ENCODE measurements at regions not wholly inside any gene's neighbourhood (a gene's known extent, or its start where the extent isn't known, plus 50 kb on each side); places are given as distances from the start of the nearest gene placed in this dataset.

DNA sequence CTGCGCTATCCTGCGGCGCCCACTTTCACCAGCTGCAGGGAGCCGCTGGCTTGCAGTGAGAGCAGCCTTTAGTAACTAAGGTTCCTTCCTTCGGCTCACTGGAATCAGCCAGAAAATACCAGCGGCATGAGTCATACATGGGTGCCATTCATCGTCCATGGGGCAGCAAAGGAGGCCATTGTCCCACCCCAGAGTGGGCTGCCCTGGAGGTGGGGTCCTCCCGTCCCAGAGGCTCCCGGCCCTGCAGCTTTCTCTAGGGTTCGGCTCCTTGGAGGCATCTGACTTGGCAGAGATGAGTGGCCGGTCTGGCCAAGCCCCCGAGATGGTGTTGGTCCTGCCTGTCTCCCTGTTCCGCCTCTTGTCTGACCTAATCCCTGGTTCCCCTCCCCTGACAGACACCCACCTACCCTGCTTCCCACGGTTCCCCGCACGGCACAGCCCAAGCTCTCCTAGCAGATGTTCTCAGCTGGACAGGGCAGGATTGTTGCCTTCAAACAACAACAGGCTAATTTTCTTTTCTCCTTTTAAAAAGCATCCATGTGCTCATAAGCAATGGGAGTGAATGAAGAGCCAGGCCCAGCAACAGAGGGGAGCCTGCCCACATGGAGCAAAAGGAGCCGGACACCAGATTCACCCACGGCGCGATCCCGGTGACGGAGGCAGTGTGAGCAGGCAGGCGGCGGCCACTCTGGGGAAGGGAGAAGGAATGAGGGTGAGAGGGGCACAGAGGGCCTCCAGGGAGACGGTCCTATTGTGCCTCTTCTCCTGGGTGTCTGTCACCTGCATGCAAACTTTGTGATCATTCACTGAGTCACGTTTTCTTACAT, 97.0 kb upstream of the COL5A1 start:
- peaks cover 10% of the 10 kb centered on the region for H3K9me3 Mint-ChIP-seq
- H3K4me3 Mint-ChIP-seq = no peak overlapping the region
- H3K36me3 Mint-ChIP-seq = no peaks in the 10 kb centered on the region
- peak in 1 of 2 experiments; percentile 57 for DNase-seq (ENCODE audit: low spot score in 2 of 2, unreplicated experiment in 2 of 2)
- TF ChIP-seq, protein P1, sequence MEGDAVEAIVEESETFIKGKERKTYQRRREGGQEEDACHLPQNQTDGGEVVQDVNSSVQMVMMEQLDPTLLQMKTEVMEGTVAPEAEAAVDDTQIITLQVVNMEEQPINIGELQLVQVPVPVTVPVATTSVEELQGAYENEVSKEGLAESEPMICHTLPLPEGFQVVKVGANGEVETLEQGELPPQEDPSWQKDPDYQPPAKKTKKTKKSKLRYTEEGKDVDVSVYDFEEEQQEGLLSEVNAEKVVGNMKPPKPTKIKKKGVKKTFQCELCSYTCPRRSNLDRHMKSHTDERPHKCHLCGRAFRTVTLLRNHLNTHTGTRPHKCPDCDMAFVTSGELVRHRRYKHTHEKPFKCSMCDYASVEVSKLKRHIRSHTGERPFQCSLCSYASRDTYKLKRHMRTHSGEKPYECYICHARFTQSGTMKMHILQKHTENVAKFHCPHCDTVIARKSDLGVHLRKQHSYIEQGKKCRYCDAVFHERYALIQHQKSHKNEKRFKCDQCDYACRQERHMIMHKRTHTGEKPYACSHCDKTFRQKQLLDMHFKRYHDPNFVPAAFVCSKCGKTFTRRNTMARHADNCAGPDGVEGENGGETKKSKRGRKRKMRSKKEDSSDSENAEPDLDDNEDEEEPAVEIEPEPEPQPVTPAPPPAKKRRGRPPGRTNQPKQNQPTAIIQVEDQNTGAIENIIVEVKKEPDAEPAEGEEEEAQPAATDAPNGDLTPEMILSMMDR (IDR thresholded peaks at IDR 0.05; ENCODE audit: unreplicated experiment) = no peak
- peaks cover 54% of the 10 kb centered on the region for H3K4me1 Mint-ChIP-seq
- H3K27ac Mint-ChIP-seq = peak overlapping the region; percentile 96
- no peaks in the 10 kb centered on the region for H3K27me3 Mint-ChIP-seq (ENCODE audit: low read depth)

DNA sequence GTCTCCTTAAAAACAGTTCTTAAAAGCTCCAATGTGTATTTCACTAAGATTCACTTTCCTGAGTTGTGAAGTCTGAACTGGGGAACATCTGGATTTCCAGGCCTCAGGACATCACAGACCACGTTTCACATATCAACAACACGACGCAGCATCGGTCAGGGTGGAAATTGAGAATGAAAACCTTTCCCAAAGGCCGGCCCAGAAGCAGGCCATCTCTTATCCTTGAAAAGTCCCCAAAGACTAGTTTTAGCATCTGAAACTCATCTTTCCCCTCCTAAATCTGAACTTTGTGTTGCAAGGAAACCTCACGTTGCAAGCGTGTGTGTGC, 96.4 kb upstream of the COL5A1 start:
- H3K4me3 Mint-ChIP-seq = no peak overlapping the region
- peaks cover 10% of the 10 kb centered on the region for H3K9me3 Mint-ChIP-seq
- H3K4me1 Mint-ChIP-seq = peaks cover 54% of the 10 kb centered on the region
- no peaks in the 10 kb centered on the region for H3K27me3 Mint-ChIP-seq (ENCODE audit: low read depth)
- no peak for DNase-seq (ENCODE audit: low spot score in 2 of 2, unreplicated experiment in 2 of 2)
- H3K36me3 Mint-ChIP-seq = no peaks in the 10 kb centered on the region
- peak overlapping the region; percentile 96 for H3K27ac Mint-ChIP-seq
- TF ChIP-seq, protein P1 (IDR thresholded peaks at IDR 0.05; ENCODE audit: unreplicated experiment) = no peak

- H3K4me1 Mint-ChIP-seq = peaks cover 58% of the 10 kb centered on the region
- H3K4me3 Mint-ChIP-seq = peak overlapping the region; percentile 22
- DNase-seq (ENCODE audit: low spot score in 2 of 2, unreplicated experiment in 2 of 2) = no peak
- no peaks in the 10 kb centered on the region for H3K36me3 Mint-ChIP-seq
- TF ChIP-seq, protein P1 (IDR thresholded peaks at IDR 0.05; ENCODE audit: unreplicated experiment) = no peak
- peaks cover 10% of the 10 kb centered on the region for H3K9me3 Mint-ChIP-seq
- peak overlapping the region; percentile 96 for H3K27ac Mint-ChIP-seq
- no peaks in the 10 kb centered on the region for H3K27me3 Mint-ChIP-seq (ENCODE audit: low read depth)
Measured at GRCh38 chr9:134545543-134546245, 95.9 kb upstream of the COL5A1 start.

GRCh38 chr9:134546246-134546731, 95.3 kb upstream of the COL5A1 start:
- Mint-ChIP-seq H3K4me1 (peaks cover 62% of the 10 kb centered on the region), H3K36me3 (no peaks in the 10 kb centered on the region), H3K4me3 (peak overlapping the region; percentile 22), H3K27me3 (ENCODE audit: low read depth) (no peaks in the 10 kb centered on the region), H3K27ac (peak overlapping the region; percentile 96), H3K9me3 (peaks cover 10% of the 10 kb centered on the region)
- DNase-seq (ENCODE audit: low spot score in 2 of 2, unreplicated experiment in 2 of 2) = no peak
- TF ChIP-seq, protein P1 (IDR thresholded peaks at IDR 0.05; ENCODE audit: unreplicated experiment) = no peak

- H3K4me1 Mint-ChIP-seq = peaks cover 67% of the 10 kb centered on the region
- no peaks in the 10 kb centered on the region for H3K27me3 Mint-ChIP-seq (ENCODE audit: low read depth)
- no peaks in the 10 kb centered on the region for H3K36me3 Mint-ChIP-seq
- no peak overlapping the region for H3K4me3 Mint-ChIP-seq
- TF ChIP-seq, protein P1 (IDR thresholded peaks at IDR 0.05; ENCODE audit: unreplicated experiment) = no peak
- peak overlapping the region; percentile 96 for H3K27ac Mint-ChIP-seq
- no peak for DNase-seq (ENCODE audit: low spot score in 2 of 2, unreplicated experiment in 2 of 2)
- H3K9me3 Mint-ChIP-seq = peaks cover 8% of the 10 kb centered on the region
Measured at GRCh38 chr9:134546746-134547145, 94.9 kb upstream of the COL5A1 start.

All from mesothelial cell of epicardium (in vitro differentiated cells).